HG03565 (cell line): ENCODE measurements at regions not wholly inside any gene's neighbourhood (a gene's known extent, or its start where the extent isn't known, plus 50 kb on each side); places are given as distances from the start of the nearest gene placed in this dataset.

ENCODE experiments used
- ATAC-seq: cut with Tn5 transposase; IDR thresholded peaks from one replicate; pipeline ENCODE4 v1.9.1; 2021; ENCODE audit warnings: mild to moderate bottlenecking, moderate library complexity; ENCODE audit not compliant: unreplicated experiment

- peak; percentile 90 for ATAC-seq
Measured at GRCh38 chr4:124262211-124263179, 450.0 kb downstream of the ANKRD50 start.

DNA sequence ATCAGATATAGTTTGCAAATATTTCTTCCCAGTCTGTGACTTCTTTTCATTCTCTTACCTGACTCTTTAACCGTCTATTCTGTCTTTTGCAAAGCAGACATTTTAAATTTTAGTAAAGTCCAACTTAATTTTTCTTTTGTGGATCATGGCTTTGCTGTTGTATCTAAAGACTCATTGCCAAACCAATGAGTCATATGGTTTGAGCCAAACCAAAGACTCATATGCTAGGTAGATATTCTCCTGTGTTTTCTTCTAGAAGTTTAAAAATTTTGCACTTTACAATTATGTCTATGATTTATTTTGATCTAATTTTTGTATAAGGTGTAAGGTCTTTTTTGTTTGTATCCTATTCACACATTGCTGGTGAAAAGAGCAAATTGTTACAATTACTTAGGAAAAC lies 446.8 kb downstream of the ANKRD50 start:
- ATAC-seq, result no peak

GRCh38 chr4:124266721-124267120 lies 445.8 kb downstream of the ANKRD50 start:
- ATAC-seq, result no peak

DNA sequence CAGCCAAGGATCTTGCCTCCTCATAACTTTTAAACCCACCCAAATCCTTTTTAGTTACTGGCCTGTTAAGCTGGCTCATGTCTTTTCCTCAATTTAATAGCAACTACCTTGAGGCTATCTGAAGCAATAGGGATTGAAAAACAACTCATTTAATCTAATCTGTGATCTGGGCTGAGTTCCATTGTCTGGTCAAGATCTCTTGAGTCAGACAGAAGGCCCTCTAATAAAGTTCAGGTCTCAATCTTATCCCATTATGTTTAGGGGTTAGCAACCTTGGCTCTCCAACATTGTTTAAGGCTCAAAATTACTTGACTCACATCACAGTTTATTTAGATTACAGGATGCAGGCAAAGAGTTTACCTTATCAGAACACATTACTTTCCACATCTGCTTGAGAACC lies 436.1 kb downstream of the ANKRD50 start:
- ATAC-seq, result no peak

DNA sequence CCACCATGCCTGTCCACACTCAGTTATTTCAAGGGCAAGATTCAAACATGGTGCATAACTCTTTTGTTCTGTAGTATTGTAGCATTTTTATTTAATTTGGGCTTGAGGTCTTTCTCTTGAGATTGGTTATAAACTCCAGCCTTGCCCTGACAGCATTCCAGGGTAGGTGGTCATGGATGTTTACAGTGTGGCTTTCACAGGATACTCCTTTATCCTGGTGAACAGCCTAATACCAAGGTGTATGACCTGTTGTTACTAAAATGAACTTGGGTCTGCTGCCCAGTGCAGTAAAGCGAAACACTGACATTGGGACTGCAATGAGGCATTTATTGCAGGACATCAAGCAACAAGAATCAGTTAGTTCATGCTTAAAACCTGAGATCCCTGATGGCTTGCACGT lies 434.8 kb downstream of the ANKRD50 start:
- no peak for ATAC-seq

- ATAC-seq, result no peak
Measured at GRCh38 chr4:124278477-124278876, 434.1 kb downstream of the ANKRD50 start.

- ATAC-seq, result no peak
Measured at GRCh38 chr4:124279741-124280140, 432.8 kb downstream of the ANKRD50 start.

DNA sequence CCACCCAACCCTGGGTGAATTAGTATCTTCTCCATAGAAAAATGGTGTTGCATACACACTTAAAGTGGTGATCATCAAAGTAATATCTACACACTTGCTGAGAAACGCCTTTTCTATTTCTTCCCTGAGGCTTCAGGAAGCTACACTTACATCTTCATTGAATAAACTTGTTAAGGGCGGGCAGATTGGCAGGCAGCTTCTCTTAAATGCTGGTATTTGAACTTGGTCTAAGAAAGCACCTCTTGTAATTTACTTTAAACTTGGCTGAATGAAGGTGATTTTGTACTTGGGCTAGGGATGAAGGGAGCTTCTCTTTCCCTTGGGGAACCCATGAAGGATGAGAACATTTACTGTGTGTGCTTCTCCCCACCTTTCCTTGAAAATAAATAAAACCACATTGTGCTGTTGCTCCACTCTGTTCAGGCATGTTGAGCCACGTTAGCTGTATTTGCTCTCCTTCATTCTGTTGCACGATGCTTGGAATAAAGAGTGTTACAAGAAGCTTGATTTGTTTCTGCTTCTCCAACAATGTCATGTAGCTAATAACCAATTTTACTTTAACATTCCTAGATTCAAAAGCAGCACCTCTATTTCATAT lies 430.1 kb downstream of the ANKRD50 start:
- no peak for ATAC-seq

- no peak for ATAC-seq
Measured at GRCh38 chr4:124288706-124289486, 423.6 kb downstream of the ANKRD50 start.

GRCh38 chr4:124290678-124291077 lies 421.9 kb downstream of the ANKRD50 start:
- ATAC-seq, result no peak

DNA sequence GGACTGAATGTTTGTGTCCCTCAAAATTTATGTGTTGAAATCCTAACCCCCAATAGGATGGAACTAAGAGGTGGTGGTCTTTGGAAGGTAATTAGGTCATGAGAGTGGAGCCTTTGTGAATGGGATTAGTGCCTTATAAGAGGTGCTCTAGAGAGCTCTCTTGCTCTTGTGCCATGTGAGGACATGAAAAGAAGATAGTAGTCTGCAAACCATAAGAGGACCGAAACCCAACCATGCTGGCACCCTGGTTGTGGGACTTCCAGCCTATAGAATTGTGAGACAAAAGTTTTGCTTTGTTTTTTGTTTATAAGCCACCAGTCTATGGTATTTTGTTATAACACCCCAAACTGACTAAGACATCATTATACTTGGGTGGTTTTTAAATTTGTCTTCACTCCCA lies 417.1 kb downstream of the ANKRD50 start:
- no peak for ATAC-seq

GRCh38 chr4:124304941-124305340 lies 407.6 kb downstream of the ANKRD50 start:
- no peak for ATAC-seq

DNA sequence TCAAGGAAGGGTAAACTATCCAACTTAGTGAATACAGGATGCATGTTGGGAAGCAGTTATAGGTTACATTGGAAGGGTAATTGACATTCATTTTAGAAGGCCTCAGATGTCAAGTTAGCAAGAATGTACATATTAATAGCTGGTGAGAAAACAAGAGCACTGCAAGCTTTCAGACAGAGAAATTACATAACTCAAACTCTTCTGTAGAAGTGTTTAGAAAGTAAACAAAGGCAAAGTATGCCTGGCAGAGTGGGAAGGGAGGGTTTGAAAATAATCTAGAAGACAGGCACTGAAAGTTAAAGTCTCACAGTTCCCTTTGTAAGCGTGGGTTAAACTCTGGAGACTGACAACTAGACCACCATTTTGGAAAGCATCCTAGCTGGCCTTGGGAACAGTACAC lies 406.2 kb downstream of the ANKRD50 start:
- ATAC-seq, result no peak

GRCh38 chr4:124307143-124307542 lies 405.4 kb downstream of the ANKRD50 start:
- ATAC-seq, result no peak

DNA sequence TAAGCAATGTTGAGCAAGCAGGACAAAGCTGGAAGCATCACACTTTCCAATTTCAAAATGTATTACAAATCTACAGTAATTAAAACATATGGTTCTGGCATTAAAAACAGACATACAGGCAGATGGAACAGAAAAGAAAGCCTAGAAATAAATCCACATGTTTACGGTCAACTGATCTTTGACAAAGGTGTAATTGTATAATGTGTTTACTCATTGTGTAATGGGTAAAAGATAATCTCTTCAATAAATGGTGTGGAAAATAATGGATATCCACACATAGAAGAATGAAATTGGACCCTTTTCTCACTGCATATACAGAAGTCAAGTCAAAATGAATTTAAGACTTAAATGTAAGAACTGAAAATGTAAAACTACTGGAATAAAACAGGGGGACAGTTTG lies 394.2 kb downstream of the ANKRD50 start:
- no peak for ATAC-seq

GRCh38 chr4:124321364-124321763 lies 391.2 kb downstream of the ANKRD50 start:
- no peak for ATAC-seq

DNA sequence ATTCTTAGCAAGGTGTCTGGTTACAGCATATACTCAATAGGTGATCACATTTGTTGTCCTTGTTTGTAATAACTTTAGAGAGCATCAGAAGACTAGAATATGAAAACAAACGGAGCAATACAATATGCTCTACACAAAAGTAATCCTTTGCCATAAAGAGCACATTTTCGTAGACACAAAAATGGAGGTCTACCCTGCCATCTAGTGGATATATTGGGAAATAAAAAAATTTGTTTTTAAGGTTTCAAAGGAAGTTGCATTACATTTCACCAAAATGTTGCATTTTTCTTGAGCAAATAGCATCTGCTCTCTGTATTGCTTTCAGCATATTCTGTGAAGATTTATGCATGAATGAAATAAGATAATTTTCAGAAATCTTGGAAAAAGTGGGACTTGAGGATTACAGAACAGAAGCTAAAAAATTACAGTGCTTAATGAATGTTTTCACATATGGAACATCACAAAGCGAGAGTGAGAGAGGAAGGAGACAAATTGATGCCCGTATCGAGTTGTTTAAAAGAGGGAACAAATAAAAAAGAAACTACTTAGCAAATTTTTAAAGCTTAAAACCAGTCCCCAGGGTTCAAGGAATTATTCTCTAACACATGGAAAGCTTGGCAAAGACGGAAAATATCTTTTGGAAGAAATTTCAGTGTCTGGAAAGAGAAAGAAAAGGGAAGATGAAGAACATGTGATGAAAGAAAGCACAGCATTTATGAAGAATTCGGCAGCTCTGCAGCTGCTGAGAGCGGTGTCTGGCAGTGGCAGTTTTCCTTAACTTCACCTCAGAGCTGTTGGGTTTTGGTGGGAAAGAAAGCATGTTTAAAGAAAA lies 390.1 kb downstream of the ANKRD50 start:
- ATAC-seq, result no peak

DNA sequence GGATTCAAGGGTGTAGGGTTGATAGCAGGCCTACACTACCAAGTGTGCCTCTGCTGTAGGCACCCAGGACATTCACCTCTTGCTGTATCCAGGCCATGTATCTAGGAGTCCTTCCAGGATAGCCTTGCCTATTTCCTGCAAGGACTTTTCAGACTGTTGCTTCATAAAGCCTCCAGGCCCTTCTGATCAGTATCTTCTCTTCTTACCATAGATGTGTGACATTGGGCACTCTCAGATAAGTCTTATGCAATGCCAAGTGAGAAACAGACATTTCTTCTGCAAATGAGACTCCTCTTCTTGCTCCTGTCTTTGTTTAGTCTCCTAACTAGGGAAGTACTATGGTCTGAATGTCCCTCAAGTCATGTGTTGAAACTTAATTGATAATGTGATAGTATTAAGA lies 386.8 kb downstream of the ANKRD50 start:
- no peak for ATAC-seq

GRCh38 chr4:124329134-124329533 lies 383.4 kb downstream of the ANKRD50 start:
- ATAC-seq, result no peak

DNA sequence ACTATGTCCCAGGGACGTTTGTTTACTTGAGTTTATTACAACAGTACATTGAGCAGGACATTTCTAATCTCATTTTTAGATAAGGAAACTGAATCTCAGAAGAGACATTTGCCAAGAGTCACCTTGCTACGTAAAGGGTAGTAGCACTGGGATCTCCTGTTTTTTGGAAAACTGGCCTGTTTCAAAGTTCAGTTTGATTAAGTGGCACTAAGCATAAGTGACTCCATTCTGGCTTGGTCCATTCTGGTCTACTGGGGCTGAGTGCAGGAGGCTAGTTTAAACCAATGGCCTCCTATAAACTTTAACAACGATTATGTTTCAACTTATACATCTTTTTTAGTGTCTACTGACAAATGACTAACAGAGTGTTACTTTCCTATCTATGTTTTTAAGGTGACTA lies 382.5 kb downstream of the ANKRD50 start:
- ATAC-seq, result no peak

- ATAC-seq, result no peak
Measured at GRCh38 chr4:124331781-124332180, 380.8 kb downstream of the ANKRD50 start.
